ENCODE measurements at regions not wholly inside any gene's neighbourhood (a gene's known extent, or its start where the extent isn't known, plus 50 kb on each side); places are given as distances from the start of the nearest gene placed in this dataset.

- Histone ChIP-seq H3K9me3 (no peaks in the 10 kb centered on the region), H3K27me3 (no peaks in the 10 kb centered on the region), H3K4me3 (ENCODE audit: low read depth in 1 of 2, low read length in 1 of 2) (no peak overlapping the region), H3K36me3 (no peaks in the 10 kb centered on the region), H3K27ac (no peak overlapping the region), H3K4me1 (ENCODE audit: control insufficient read depth in 1 of 2, insufficient read depth in 1 of 2, low read depth in 1 of 2, low read length in 1 of 2) (no peaks in the 10 kb centered on the region)
- no peak for TF ChIP-seq CTCF (IDR thresholded peaks at IDR 0.05)
Observed at GRCh38 chr7:17622451-17622850, 317.8 kb downstream of the SNX13 start.

- Histone ChIP-seq H3K27me3 (no peaks in the 10 kb centered on the region), H3K4me3 (ENCODE audit: low read depth in 1 of 2, low read length in 1 of 2) (no peak overlapping the region), H3K27ac (no peak overlapping the region), H3K36me3 (no peaks in the 10 kb centered on the region), H3K9me3 (no peaks in the 10 kb centered on the region), H3K4me1 (ENCODE audit: control insufficient read depth in 1 of 2, insufficient read depth in 1 of 2, low read depth in 1 of 2, low read length in 1 of 2) (no peaks in the 10 kb centered on the region)
- no peak for TF ChIP-seq CTCF (IDR thresholded peaks at IDR 0.05)
Observed at GRCh38 chr7:17623546-17624185, 316.6 kb downstream of the SNX13 start.

GRCh38 chr7:17624379-17624778, 315.9 kb downstream of the SNX13 start:
- Histone ChIP-seq H3K9me3 (no peaks in the 10 kb centered on the region), H3K4me1 (ENCODE audit: control insufficient read depth in 1 of 2, insufficient read depth in 1 of 2, low read depth in 1 of 2, low read length in 1 of 2) (no peaks in the 10 kb centered on the region), H3K27me3 (no peaks in the 10 kb centered on the region), H3K4me3 (ENCODE audit: low read depth in 1 of 2, low read length in 1 of 2) (no peak overlapping the region), H3K36me3 (no peaks in the 10 kb centered on the region), H3K27ac (no peak overlapping the region)
- no peak for TF ChIP-seq CTCF (IDR thresholded peaks at IDR 0.05)

GRCh38 chr7:17625043-17625442, 315.3 kb downstream of the SNX13 start:
- Histone ChIP-seq H3K27ac (no peak overlapping the region), H3K36me3 (no peaks in the 10 kb centered on the region), H3K27me3 (no peaks in the 10 kb centered on the region), H3K4me1 (ENCODE audit: control insufficient read depth in 1 of 2, insufficient read depth in 1 of 2, low read depth in 1 of 2, low read length in 1 of 2) (no peaks in the 10 kb centered on the region), H3K9me3 (no peaks in the 10 kb centered on the region), H3K4me3 (ENCODE audit: low read depth in 1 of 2, low read length in 1 of 2) (no peak overlapping the region)
- TF ChIP-seq CTCF (IDR thresholded peaks at IDR 0.05) = no peak

GRCh38 chr7:17626235-17626634, 314.1 kb downstream of the SNX13 start:
- H3K27ac ChIP-seq = no peak overlapping the region
- no peak overlapping the region for H3K4me3 ChIP-seq (ENCODE audit: low read depth in 1 of 2, low read length in 1 of 2)
- no peaks in the 10 kb centered on the region for H3K36me3 ChIP-seq
- H3K9me3 ChIP-seq = no peaks in the 10 kb centered on the region
- no peaks in the 10 kb centered on the region for H3K4me1 ChIP-seq (ENCODE audit: control insufficient read depth in 1 of 2, insufficient read depth in 1 of 2, low read depth in 1 of 2, low read length in 1 of 2)
- no peak for TF ChIP-seq CTCF (IDR thresholded peaks at IDR 0.05)
- H3K27me3 ChIP-seq = no peaks in the 10 kb centered on the region

GRCh38 chr7:17631061-17631460, 309.2 kb downstream of the SNX13 start:
- no peak overlapping the region for H3K27ac ChIP-seq
- TF ChIP-seq CTCF (IDR thresholded peaks at IDR 0.05) = no peak

More at GRCh38 chr7:17631061-17631460, 309.2 kb downstream of the SNX13 start:
- no peaks in the 10 kb centered on the region for H3K27me3 ChIP-seq
- no peaks in the 10 kb centered on the region for H3K9me3 ChIP-seq
- no peaks in the 10 kb centered on the region for H3K36me3 ChIP-seq
- H3K4me3 ChIP-seq (ENCODE audit: low read depth in 1 of 2, low read length in 1 of 2) = no peak overlapping the region
- no peaks in the 10 kb centered on the region for H3K4me1 ChIP-seq (ENCODE audit: control insufficient read depth in 1 of 2, insufficient read depth in 1 of 2, low read depth in 1 of 2, low read length in 1 of 2)
